Globus pallidus (tissue), 1 donor: ENCODE measurements at regions not wholly inside any gene's neighbourhood (a gene's known extent, or its start where the extent isn't known, plus 50 kb on each side); places are given as distances from the start of the nearest gene placed in this dataset.
"Not testable (repeated sequence)": the region's sequence is repeated elsewhere in the genome, so short reads cannot be mapped to it uniquely, and the experiment has no call there.

Source experiments
- DNase-seq: peaks from one replicate; pipeline ENCODE4 v3.0.0-alpha.2; 2015; ENCODE audit warnings: low spot score

DNA sequence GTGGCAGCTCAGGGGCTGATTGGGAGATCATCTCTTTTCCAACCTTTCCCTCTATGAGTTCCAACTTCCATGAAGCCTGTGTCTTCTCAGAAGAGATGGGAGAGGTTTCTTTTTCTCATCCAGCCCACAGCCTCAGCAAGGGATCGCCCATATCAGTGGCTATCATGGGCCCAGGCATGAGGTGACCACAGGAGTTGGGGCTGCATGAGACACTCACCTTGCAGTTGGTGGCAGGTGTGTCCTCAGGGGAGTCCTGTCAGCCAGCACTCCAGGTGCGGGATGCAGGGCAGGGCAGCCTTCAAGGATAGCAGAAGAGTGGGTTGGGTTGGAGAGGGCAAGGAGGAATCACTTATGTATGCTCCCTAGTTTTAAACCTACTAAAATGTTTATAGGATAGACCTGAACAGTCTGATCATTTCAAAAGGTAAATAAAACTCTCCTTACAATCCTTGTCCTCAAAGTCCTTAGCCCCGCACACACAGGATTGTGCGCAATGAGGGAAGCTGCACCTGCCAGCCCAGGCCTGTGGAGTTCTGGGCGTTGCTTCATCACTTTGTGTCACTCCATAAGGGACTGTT is 811.1 kb downstream of the KCNJ18 start:
- DNase-seq = no peak

DNA sequence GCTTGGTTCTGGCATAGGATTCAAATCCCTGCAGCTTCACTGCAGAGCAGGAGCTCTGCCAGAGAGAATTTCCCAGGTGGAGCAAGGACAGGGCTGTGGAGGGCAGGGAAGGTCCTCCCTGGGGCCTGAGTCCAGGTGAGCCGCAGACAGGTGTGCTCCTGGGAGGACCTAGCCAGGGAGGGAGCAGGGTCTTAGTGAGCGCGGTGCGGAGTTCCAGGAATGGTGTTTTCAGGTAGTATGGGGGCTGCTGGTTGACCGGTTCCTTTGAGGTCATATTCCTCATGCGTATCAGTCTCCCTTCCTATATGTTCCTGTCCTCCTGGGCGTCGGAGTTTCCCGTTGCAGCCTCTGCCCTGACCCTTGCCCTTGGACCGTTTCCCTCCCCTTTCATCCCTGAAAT is 813.3 kb downstream of the KCNJ18 start:
- no peak for DNase-seq

DNA sequence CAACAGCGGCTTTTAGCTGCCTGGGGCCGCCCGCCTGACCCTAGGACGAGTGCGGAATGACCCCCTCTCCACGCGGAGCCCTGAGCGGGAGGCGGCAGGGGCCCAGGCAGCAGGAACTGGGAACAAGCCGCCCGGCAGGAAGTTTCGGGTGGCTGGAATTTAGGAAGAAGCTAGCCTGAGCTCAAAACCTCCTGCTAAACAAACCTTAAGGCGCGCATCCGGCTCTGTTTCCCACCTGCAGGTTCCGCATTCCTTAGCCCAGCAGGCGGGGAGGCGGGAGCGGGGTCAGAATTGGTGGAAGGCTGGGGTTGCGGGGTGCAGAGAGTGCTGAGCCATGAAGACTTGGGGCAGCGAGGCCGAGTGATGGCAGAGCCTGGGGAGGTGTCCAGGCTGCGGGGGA is 813.9 kb downstream of the KCNJ18 start:
- no peak for DNase-seq

DNA sequence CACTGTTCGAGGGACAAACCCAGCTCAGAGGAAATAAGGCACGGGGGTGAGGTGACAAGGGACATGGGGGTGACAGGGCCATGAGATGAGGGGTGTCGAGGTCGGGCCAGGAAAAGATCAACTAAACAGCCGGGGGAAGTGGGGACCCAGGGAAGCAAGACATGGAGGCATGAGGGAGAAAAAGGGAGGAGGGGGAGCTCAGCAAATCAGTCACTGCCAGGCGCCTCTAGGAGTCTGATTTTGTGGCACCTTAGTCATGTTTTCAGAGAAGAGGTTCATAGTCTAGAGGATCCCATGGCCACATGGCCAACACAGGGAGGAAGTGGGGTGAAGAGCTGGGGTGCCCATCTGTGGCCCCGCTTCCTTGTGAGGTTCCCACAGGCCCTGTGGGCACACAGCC is 814.5 kb downstream of the KCNJ18 start:
- no peak for DNase-seq

DNA sequence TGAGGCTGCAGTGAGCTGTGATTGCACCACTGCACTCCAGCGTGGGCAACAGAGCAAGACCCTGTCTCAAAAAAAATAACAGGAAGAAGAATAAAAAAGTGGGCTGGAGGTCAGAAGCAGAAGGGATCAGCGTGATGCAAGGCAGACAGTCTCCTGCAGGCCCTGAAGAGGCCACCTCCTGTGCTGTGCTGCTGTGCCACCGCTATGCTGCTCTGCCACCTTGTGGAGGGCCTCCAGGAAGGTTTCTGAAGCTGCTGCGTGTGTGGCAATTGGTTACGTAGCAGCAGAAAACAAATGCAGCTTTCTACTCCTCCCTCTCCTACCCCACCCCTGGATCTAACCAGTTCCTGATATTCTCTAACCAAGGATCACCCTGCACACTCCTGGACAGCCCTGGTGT is 815.5 kb downstream of the KCNJ18 start:
- no peak for DNase-seq

DNA sequence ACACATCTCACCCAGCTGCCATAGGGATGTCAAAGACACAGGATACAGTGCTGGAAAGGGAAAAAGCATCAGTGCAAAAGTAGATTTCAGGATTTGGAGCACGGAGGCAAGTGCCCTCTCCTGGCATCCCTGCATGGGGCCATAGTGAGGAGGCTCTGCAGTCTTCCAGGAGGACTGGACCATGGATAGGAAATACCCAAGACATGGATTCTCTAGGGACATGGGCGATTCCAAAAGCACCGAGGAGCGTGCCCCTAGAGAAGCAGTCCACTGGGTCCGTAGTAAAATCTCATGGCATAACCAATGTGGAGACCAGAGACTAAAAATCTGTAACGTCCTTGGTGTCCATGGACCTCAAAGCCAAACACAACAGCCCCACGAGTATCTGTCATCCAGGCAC is 818.2 kb downstream of the KCNJ18 start:
- no peak for DNase-seq

DNA sequence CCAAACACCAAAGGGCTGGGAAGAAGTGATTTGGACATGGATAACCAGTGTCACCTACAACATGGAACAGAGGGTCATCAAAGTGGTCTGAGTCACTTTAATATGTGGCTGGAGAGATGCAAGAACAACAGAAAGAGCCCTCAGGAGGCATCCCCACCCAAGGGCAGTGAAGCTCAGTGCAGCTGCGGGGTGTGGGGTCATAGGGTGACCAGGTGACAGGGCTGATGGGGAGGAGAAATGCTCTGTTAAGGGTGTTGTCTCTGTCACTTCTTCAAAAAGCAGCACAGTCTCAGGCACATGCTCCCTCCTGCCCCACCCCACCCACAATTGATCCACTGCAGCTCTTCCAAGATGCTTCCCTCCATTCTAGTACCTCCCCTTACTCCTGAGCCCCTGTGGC is 819.1 kb downstream of the KCNJ18 start:
- no peak for DNase-seq

DNA sequence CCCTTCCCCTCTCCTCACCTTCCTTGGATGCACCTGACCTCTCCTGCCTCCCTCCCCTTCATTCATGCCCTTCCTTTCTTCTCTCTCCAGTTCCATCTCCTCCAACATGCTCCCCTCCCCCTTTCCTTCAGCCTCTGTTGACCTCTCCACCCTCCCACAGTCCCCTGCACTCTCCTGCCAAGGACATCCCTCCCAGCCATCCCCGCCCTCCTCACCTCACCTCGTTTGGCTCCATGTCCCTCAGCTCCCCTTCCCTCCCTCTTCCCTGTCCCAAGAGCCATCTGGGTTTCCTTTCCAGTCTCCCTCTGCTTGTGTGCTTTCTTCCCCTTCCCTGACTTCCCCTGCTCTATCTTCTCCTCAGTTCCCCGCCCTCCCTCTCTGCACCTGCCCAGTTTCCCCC is 819.7 kb downstream of the KCNJ18 start:
- no peak for DNase-seq

DNA sequence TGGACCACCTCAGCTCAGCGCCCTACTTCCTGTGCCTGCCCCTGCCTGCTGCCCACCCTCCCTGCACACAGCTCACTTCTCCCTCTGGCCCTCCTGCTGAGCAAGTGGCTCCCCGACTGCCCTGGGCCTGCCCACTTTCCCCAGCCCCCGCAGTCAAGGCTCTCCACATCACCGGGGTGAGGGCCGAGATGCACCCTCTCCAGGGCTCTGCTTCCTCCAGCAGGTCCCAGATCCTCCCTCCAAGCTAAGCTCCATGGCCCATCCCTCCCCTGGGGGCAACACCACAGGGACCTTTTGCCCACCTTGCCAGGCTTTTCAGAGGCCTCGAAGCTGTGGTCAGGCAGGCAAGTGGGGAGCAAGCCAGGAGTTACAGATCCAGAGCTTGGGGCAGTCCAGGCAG is 820.2 kb downstream of the KCNJ18 start:
- DNase-seq = no peak

DNA sequence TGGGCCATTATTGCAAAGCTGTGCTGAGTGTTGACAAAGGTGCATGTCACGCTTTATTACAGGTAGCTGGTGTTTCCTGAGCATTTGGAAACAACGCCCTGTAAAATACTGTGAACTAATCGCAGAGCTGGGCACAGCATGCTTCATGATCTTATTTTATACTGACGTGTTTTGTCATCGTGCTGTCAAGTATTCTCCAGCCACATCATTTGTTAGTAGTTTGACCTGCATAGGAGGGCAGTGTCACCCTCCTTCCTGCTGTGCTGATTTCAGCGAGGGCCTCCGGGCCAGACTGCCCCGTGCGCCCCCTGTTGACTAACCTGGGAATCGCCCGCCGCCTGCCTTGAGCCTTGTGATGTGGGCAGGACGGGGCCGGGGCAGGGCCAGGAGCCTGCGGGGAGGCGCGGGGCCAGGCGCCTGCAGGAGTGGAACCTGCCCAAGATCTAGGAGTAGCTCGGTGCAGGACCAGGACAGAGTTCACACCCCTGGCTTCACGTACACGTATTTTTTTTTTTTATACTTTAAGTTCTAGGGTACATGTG is 820.7 kb downstream of the KCNJ18 start:
- no peak for DNase-seq

DNA sequence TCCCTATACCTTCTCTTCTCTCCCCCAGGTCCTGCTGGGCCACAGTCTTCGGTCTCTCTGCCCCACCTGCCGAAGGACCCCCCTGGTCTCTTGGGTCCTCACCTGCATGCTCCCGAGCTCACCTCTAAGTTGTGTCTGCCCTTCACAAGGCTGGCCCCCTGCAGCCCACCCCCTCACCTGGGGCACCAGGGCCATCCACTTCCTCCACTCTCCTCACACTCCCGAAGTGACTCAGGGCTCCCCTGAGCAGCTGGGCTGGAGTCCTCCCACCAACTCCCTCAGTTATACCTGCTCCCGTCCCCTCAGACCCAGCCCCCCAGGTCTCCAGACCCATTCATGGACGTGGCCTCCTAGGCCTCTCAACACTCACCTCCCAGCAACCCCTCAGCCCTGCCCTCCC is 822.0 kb downstream of the KCNJ18 start:
- DNase-seq = no peak

DNA sequence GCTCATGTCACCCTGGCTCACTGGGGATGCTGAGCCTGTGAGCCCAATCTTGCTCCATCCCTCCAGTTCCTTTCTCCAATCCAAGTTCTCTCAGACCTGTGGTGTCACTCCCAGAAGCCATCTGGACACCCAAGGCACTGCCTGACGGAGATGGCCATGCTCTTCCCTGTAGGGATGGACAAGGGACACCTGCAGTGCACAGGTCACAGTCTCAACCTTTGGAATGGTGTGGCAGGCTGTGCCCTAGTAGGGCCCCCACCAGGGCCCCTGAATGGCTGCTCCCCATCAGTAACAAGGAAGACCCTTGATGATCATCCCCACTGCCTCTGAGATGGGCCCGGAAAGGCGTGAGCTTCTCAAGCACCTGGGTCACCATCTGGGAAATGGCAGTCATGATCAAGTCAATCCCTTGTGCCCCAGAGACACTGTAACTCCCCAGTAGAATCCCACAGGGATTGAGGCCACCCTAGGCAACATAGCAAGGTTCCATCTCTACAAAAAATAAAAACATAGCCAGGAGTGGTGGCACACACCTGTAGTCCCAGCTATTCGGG is 822.5 kb downstream of the KCNJ18 start:
- DNase-seq = no peak

DNA sequence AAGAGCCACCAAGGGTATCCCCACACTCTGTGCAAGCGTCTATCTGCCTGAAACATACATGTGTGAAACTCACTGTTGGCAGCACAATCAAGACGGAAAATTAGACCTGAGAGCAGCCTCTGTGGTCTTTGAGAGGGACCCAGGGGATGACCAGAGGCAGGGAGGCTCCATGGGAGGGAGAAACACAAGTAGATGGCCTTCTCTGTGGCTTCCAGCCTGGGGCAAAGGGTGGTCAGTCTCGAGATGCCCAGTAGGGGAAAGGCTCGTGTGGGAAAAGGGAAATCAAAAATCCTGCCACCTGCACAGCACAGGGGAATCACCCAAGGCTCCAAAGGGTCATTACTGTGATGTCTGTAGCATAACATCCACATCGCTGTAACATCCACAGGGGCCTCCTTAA is 823.3 kb downstream of the KCNJ18 start:
- no peak for DNase-seq

DNA sequence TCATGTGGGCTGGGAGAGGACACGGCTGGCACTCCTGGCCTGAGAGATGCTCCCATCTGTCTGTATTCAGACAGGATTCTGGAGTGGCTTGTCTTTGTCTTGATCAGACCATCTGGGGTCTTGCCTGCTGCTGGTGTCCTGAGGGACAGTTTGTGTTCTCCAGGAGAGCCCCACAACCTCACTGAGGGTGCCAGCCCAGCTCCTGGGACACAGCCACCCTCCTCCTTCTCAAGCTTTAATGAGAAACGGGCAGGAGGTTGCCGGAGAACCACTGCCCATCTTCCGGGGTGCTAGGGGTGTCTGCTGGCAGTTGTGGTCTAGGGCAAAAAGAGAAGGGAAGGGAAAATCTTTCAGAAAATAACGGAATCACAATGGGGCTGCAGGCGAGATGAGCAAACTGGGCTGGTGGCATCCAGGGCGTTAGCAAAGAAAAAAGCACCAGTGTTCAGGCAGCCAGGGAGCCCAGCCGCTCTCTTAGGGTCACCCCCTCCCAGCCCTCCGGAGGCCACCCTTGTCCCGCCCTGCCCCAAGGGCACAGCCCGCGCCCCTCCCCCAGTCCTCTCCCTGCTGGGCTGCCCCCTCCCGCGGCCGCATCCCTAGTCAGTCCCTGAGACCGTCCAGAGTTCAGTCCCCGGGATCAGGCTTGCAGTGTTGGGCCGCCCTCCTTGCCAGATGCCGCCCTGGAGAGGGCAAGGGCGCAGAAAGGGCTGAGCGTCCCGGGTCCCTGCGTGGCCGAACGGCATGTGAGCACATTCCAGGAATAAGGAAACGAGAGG is 824.7 kb downstream of the KCNJ18 start:
- no peak for DNase-seq

DNA sequence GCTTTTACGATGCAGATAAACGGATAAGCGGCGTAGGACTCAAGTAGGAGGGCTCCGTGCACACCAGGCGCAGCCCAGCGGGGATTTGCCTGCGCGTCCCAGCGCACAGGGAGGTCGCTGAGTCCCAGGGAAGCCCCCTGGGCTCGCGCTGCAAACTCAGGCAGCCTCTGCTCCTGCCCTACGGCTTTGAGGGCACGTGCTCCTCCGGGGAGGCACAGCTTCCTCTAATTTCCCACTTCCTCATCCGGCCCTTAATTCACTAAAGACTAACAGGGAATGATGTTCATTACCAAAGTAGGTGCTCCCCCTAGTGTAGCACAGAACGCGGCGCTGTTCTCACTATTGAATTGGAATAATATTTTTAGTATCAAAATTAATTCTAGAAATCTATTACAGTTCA is 825.4 kb downstream of the KCNJ18 start:
- no peak for DNase-seq

DNA sequence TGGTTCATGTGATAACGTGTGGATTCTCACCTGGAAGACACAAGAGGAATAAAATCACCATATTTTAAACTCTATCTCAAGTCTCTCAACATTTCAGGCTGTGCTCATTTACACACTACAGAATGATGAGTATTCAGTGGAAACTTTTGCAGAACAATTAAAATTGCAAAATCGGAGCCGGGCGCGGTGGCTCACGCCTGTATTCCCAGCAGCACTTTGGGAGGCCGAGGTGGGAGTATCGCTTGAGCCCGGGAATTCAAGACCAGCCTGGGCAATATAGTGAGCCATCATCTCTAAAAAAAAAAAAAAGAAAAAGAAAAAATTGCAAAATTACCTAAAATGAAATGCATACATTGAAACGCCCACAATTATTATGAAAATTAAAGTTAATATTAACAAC is 825.9 kb downstream of the KCNJ18 start:
- DNase-seq = no peak

DNA sequence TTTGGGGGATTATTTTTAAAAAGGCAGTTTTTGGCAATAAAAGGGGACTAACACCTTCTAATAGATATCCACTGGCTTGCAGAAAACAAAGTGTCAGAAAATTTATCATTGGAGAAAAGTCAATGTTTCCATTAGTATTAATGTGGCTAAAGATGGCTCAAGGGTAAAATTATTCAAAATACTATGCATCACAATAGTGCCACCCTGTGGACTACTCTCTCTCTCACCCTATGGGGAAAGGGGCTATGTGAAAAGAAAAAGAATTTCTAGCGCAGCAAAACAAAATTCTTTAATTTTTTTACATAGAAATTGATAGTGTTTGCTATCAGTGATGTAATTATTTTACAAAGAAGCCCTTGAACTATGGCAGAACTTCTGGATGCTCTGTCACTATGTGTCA is 856.5 kb downstream of the KCNJ18 start:
- DNase-seq = not testable (repeated sequence)

DNA sequence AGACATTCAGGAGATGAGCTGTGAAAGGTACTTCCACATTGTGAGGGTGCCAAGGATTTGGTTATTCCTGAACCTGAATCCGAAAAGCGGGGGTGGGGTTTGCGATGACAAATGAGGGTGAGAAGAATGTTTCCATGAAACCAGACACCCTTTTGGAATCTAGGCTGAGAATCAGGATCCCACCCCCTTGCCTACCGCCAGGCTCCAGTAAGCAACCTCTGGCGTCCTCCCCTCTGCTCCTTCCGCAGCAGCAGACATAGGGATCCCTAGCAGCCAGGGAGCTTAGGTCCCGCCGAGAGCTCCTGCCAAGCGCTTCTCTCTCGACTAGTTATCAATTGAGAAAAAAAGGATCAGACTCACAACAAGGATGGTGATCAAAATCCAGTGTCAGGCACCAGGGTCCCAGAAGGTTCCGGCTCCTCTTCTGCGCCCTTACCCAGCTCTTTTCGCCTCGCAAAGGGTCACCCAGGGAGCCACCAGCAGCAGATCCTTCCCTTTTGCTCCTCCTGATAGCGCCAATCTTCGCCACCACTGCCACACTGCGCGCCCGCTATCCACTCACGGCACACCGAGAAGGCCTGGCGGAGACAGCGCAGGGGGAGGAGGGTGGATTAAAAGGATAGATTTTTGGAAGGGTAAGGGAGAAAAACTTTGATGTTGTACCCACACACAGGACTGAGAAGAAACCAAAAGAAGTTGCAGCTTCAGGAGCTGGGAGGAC is 859.5 kb downstream of the KCNJ18 start:
- DNase-seq = not testable (repeated sequence)

DNA sequence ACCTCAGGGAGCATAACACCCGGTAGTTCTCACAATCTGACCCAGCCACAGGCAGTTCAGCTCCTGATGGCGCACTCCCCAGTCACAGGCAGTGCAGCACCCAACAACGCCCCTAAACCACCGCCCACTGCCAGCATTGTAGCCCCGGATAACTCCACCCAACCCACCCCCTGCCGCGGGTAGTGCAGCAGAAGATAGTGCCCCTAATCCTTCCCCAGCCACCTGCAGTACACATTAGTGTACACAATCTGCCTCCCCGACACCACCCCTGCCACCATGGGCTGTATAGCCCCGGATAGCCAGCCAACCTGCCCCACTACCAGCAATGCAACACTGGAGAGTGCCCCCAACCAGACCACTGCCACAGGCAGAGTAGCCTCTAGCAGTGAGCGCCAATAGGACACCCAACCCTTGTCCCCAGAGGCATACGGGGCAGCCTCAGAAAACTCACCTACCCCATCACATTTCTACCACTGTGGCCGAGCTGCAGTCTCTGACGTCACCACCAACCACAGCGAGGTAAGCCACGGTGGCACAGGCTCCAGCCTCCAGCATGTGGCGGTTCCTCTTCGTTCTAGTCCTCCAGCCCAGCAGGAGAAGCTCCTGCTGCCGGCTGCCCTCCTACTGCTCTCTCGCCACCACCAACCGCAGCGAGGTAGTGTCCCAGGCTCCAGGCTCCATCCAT is 877.3 kb downstream of the KCNJ18 start:
- DNase-seq = no peak

DNA sequence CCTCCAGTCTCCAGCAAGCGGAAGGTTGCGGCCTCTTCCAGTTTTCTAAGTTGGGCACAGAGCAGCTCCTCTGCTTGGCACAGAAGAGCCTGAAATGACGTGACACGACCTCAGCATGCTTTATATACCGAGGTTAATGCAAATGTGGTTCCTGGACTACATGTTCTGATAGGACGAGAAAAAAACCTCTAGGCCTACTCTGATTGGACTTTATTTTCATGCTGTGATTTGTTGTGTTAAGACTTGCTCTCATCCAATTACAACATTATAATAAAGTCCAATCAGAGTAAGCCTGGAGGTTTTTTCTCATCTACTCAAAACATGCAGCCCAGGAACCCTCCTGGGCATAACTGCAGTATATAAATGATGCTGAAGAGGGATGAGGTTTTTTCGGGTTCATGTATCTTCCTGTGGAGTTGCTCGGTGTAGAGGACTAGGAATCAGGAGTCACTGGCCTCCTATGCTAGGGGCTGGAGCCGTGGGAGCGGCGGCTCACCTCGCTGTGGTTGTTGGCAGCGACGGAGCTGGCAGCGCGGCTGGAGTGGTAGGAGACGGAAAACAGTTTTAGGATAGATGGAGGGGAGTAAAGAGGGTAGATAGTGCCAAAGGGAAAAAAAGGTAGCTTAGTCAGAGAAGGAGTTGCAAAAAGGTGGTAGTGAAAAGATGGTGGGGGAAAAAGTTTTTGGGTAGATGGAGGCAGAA is 878.0 kb downstream of the KCNJ18 start:
- DNase-seq = no peak

DNA sequence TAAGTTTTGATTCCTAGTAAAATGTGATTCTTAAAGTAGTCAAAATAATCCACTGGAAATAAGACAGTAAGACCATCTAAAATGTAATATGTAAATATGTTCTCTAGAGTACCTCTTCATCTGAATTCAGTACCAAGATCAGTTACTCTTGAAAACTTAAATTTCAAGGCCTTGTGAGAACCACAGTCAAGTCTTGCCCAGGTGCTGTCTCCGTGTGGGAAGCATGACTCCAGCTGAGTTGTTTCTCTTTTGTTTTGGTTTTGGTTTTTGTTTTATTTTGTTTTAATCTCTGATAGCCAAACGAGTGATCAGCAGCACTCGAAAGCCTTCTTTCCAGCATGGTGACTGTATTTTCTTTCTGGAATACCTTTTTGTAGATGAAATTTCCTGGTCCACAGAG is 907.0 kb downstream of the KCNJ18 start:
- DNase-seq = no peak
